T-helper 2 cell (primary cell): ENCODE measurements at regions not wholly inside any gene's neighbourhood (a gene's known extent, or its start where the extent isn't known, plus 50 kb on each side); places are given as distances from the start of the nearest gene placed in this dataset.

Source experiments
- DNase-seq, 5 experiments: peaks; one replicate each; pipeline versions ENCODE4 v3.0.0 to v3.0.0-alpha.2; 2012 to 2022

GRCh38 chr7:159253657-159254056, 109.0 kb upstream of the VIPR2 start:
- peak in 1 of 5 experiments; percentile 16 for DNase-seq

- DNase-seq, result no peak
Observed at GRCh38 chr7:159250471-159250870, 105.8 kb upstream of the VIPR2 start.

- DNase-seq, result no peak
Observed at GRCh38 chr7:159249671-159250070, 105.0 kb upstream of the VIPR2 start.

- DNase-seq, result peak in 1 of 5 experiments; percentile 4
Observed at GRCh38 chr7:159247910-159248309, 103.2 kb upstream of the VIPR2 start.

- peak in 1 of 5 experiments; percentile 58 for DNase-seq
Observed at GRCh38 chr7:159246702-159247480, 102.2 kb upstream of the VIPR2 start.

GRCh38 chr7:159240962-159241361, 96.3 kb upstream of the VIPR2 start:
- no peak for DNase-seq

GRCh38 chr7:159239028-159239427, 94.4 kb upstream of the VIPR2 start:
- DNase-seq, result no peak

GRCh38 chr7:159238541-159238940, 93.9 kb upstream of the VIPR2 start:
- DNase-seq, result no peak

- DNase-seq, result no peak
Observed at GRCh38 chr7:159237022-159237653, 92.5 kb upstream of the VIPR2 start.

GRCh38 chr7:159231017-159231416, 86.3 kb upstream of the VIPR2 start:
- no peak for DNase-seq

- no peak for DNase-seq
Observed at GRCh38 chr7:159229683-159230475, 85.2 kb upstream of the VIPR2 start.

- DNase-seq, result no peak
Observed at GRCh38 chr7:159227433-159227832, 82.8 kb upstream of the VIPR2 start.

- no peak for DNase-seq
Observed at GRCh38 chr7:159226011-159226702, 81.5 kb upstream of the VIPR2 start.

GRCh38 chr7:159218607-159219006, 73.9 kb upstream of the VIPR2 start:
- DNase-seq, result no peak

- no peak for DNase-seq
Observed at GRCh38 chr7:159218170-159218569, 73.5 kb upstream of the VIPR2 start.

- DNase-seq, result no peak
Observed at GRCh38 chr7:159215076-159215475, 70.4 kb upstream of the VIPR2 start.

- no peak for DNase-seq
Observed at GRCh38 chr7:159213253-159213652, 68.6 kb upstream of the VIPR2 start.

- no peak for DNase-seq
Observed at GRCh38 chr7:159212226-159212625, 67.6 kb upstream of the VIPR2 start.

GRCh38 chr7:159211540-159212182, 67.0 kb upstream of the VIPR2 start:
- DNase-seq, result no peak

- DNase-seq, result no peak
Observed at GRCh38 chr7:159210581-159211235, 66.0 kb upstream of the VIPR2 start.

GRCh38 chr7:159209429-159209828, 64.8 kb upstream of the VIPR2 start:
- peak in 2 of 5 experiments; percentile 54 to 68 for DNase-seq

- no peak for DNase-seq
Observed at GRCh38 chr7:159207951-159208350, 63.3 kb upstream of the VIPR2 start.
